ENCODE measurements at regions not wholly inside any gene's neighbourhood (a gene's known extent, or its start where the extent isn't known, plus 50 kb on each side); places are given as distances from the start of the nearest gene placed in this dataset.

DNA sequence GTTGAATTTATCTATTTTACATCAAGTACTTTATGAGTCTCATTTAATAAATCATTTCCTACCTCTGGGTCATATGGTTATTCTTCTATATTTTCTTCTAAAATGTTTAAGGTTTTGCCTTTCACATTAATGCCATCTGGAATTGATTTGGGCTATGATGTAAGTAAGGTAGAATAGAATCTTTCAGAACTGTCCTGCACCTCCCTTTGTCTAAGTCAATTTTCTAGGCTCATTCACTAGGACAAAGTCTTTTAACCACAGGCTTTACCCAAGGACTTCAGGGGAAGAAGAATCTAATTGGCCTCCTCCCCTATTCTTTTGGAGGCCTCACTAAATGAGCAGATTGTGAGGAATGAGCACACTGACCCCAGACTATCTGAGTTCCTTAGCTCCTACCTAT lies 146.0 kb downstream of the BBOX1 start:
- Histone ChIP-seq H3K9me3 (ENCODE audit: control insufficient read depth, insufficient read depth, low read length) (no peaks in the 10 kb centered on the region), H3K27me3 (ENCODE audit: control insufficient read depth, insufficient read depth, low read length) (no peaks in the 10 kb centered on the region), H3K4me1 (ENCODE audit: control insufficient read depth, insufficient read depth, low read length) (no peaks in the 10 kb centered on the region), H3K4me3 (ENCODE audit: low read depth, low read length) (no peak overlapping the region), H3K27ac (ENCODE audit: low read depth, low read length) (no peak overlapping the region), H3K36me3 (ENCODE audit: control insufficient read depth, insufficient read depth, low read length) (no peaks in the 10 kb centered on the region)
- no peak for DNase-seq (ENCODE audit: low read depth in 4 of 6, low spot score in 6 of 6)

DNA sequence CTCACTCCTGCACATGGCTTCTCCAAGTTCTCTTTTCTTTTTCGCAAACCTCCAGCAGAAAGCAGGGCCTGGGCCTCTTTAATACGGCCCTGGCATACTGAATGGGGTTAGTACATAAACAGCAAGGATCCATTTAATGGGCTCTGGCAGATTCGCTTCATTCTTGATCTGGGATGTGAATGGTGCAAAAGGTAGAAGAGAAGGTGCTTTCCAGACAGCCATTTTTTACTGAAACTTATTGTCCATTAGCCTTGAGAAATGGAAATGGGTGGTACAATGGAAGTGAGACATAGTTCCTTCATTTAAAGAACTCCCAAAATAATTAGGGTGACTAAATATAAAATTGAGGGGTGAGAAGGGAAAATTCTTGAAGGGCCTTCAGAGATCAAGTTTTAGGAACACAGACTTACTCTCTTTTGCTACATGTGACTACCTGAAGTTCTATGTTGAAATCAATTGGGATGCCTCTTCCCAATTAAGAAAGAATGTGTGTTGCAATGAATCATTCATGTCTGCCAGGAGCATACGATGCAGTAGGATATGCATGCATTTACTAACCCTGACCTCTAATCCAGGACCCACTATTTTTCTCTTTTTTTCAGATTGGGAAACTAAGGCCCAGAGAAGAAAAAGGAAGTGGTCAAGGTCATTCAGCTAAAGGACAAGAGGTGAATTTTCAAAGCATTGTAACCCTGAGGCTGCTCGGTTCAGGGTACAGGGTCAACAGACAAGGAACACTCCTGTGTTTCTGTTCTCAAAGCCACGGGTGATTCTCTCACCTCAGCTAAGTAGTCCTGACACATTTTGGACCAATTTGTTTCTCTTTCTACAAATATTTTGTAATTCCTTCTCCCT lies 144.1 kb downstream of the BBOX1 start:
- Histone ChIP-seq H3K4me1 (ENCODE audit: control insufficient read depth, insufficient read depth, low read length) (no peaks in the 10 kb centered on the region), H3K27me3 (ENCODE audit: control insufficient read depth, insufficient read depth, low read length) (no peaks in the 10 kb centered on the region), H3K9me3 (ENCODE audit: control insufficient read depth, insufficient read depth, low read length) (no peaks in the 10 kb centered on the region), H3K27ac (ENCODE audit: low read depth, low read length) (no peak overlapping the region), H3K36me3 (ENCODE audit: control insufficient read depth, insufficient read depth, low read length) (no peaks in the 10 kb centered on the region), H3K4me3 (ENCODE audit: low read depth, low read length) (no peak overlapping the region)
- WGBS (ENCODE audit: insufficient coverage) = no CpG with 5 or more reads among the region's 6 CpGs
- no peak for DNase-seq (ENCODE audit: low read depth in 4 of 6, low spot score in 6 of 6)

DNA sequence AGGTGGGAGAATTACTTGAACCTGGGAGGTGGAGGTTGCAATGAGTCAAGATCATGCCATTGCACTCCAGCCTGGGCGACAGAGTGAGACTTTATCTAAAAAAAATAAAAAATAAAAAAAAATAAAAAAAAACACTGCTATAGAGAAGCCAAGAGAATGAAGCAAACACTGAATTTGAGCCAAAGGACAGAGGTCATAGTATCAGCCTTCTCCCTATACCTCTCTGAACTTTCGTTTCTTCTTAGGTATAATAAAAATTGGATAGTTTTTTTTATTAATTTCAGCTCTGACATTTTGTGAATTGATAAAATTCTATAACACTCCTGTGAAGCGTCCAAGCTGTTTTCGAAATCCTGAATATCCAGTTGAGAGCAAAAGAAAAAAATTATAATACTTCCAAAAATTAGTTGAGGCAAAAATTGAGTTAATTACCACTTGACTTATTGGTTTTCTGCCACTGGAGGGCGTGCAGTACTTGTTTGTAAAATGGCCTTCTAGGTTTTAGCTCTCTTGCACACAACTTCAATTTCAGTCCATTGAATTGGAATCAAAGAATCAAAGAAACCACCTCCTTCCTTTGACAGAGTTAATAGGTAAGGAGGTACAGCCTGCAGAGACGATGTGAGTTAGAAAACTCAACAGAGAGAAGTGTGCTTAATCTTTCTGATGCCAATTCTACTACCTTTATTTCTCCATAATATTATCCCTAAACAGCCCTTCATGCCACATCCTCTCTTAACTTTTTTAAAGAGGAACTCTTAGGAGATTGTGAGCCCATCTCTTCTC lies 143.2 kb downstream of the BBOX1 start:
- Histone ChIP-seq H3K27ac (ENCODE audit: low read depth, low read length) (no peak overlapping the region), H3K36me3 (ENCODE audit: control insufficient read depth, insufficient read depth, low read length) (no peaks in the 10 kb centered on the region), H3K27me3 (ENCODE audit: control insufficient read depth, insufficient read depth, low read length) (no peaks in the 10 kb centered on the region), H3K4me1 (ENCODE audit: control insufficient read depth, insufficient read depth, low read length) (no peaks in the 10 kb centered on the region), H3K4me3 (ENCODE audit: low read depth, low read length) (no peak overlapping the region), H3K9me3 (ENCODE audit: control insufficient read depth, insufficient read depth, low read length) (no peaks in the 10 kb centered on the region)
- WGBS (ENCODE audit: insufficient coverage) = no CpG with 5 or more reads among the region's 6 CpGs
- DNase-seq (ENCODE audit: low read depth in 4 of 6, low spot score in 6 of 6) = peak; percentile 40 to 93 (median 68)

DNA sequence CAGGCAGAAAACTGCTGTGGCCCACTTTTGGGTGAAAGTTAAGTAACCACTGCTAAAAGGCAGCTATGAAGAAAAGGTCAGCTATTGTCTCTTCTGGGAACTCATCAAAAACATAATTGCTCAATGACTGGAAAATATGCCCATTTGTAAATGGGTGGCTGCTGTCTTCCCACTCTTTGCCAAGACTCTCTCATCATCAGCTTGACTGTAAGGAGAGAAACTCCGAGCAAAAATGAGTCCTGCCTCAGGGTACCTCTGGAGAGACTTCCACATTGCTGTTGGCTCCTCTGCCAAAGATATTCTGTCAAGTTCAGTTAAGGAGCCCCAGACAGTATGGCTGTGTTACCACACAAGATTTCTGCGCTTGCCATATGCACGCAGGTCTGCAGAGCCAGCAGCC lies 138.7 kb downstream of the BBOX1 start:
- H3K36me3 ChIP-seq (ENCODE audit: control insufficient read depth, insufficient read depth, low read length) = no peaks in the 10 kb centered on the region
- H3K27ac ChIP-seq (ENCODE audit: low read depth, low read length) = no peak overlapping the region
- 78% methylated on average over 1 of the region's 3 CpGs for WGBS (ENCODE audit: insufficient coverage)
- no peaks in the 10 kb centered on the region for H3K4me1 ChIP-seq (ENCODE audit: control insufficient read depth, insufficient read depth, low read length)
- no peaks in the 10 kb centered on the region for H3K27me3 ChIP-seq (ENCODE audit: control insufficient read depth, insufficient read depth, low read length)
- DNase-seq (ENCODE audit: low read depth in 4 of 6, low spot score in 6 of 6) = peak in 1 of 6 donors; percentile 12
- H3K4me3 ChIP-seq (ENCODE audit: low read depth, low read length) = no peak overlapping the region
- no peaks in the 10 kb centered on the region for H3K9me3 ChIP-seq (ENCODE audit: control insufficient read depth, insufficient read depth, low read length)

DNA sequence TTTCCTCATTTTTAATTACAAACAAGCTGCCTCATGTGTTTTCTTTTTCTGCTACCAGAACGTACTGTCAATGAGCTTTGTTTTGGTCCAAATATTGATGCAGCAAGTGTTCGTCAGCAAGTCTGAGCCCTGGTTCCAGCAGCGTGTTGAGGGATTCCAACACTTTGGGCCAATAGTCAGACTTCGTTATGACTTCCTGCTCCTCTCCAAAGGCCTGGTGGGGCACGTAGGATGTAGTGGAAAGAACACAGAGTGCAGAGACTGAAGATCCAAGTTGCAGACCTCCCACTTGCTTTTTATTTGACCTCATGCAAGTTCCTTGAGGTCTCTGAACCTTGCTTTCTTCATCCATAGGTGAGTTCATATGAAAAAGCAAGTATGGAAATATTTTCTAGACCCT lies 138.2 kb downstream of the BBOX1 start:
- 85% methylated on average over 4 of the region's 5 CpGs for WGBS (ENCODE audit: insufficient coverage)
- H3K27me3 ChIP-seq (ENCODE audit: control insufficient read depth, insufficient read depth, low read length) = no peaks in the 10 kb centered on the region
- no peak overlapping the region for H3K4me3 ChIP-seq (ENCODE audit: low read depth, low read length)
- no peak overlapping the region for H3K27ac ChIP-seq (ENCODE audit: low read depth, low read length)
- no peaks in the 10 kb centered on the region for H3K36me3 ChIP-seq (ENCODE audit: control insufficient read depth, insufficient read depth, low read length)
- no peaks in the 10 kb centered on the region for H3K4me1 ChIP-seq (ENCODE audit: control insufficient read depth, insufficient read depth, low read length)
- no peaks in the 10 kb centered on the region for H3K9me3 ChIP-seq (ENCODE audit: control insufficient read depth, insufficient read depth, low read length)
- DNase-seq (ENCODE audit: low read depth in 4 of 6, low spot score in 6 of 6) = no peak
